Stimulated activated memory B cell treated with anti-CD40 and anti-IgM and Interleukin-4, amounts not matched to agents 10 μg/mL and 1 μg/mL and 100 μg/mL, for 72 hours (primary cell): ENCODE measurements at regions not wholly inside any gene's neighbourhood (a gene's known extent, or its start where the extent isn't known, plus 50 kb on each side); places are given as distances from the start of the nearest gene placed in this dataset.

ENCODE experiments used
- ATAC-seq: fragments of 150-1000 bp; cut with Tn5 transposase; 2 replicates; pipeline ENCODE4 v1.10.0; 2021
- H3K27ac Mint-ChIP-seq: one replicate; pipeline ENCODE4 v1.8.0; 2022; ENCODE audit warnings: mild to moderate bottlenecking, mixed read lengths
- H3K27me3 Mint-ChIP-seq: one replicate; pipeline ENCODE4 v1.8.0; 2022; ENCODE audit warnings: mixed read lengths
- H3K36me3 Mint-ChIP-seq: one replicate; pipeline ENCODE4 v1.8.0; 2022; ENCODE audit warnings: mixed read lengths
- H3K4me1 Mint-ChIP-seq: one replicate; pipeline ENCODE4 v1.8.0; 2022; ENCODE audit warnings: mixed read lengths
- H3K4me3 Mint-ChIP-seq: one replicate; pipeline ENCODE4 v1.8.0; 2022; ENCODE audit warnings: mild to moderate bottlenecking, moderate library complexity, mixed read lengths
- H3K9me3 Mint-ChIP-seq: one replicate; pipeline ENCODE4 v1.8.0; 2022; ENCODE audit warnings: mixed read lengths

GRCh38 chr1:38712046-38712445 lies 147.5 kb downstream of the RRAGC start:
- Mint-ChIP-seq H3K27ac (no peak overlapping the region), H3K4me1 (no peaks in the 10 kb centered on the region)

GRCh38 chr1:38708701-38709258 lies 150.8 kb downstream of the RRAGC start:
- H3K27ac Mint-ChIP-seq, result no peak overlapping the region
- peaks cover 39% of the 10 kb centered on the region for H3K27me3 Mint-ChIP-seq
- peaks cover 19% of the 10 kb centered on the region for H3K9me3 Mint-ChIP-seq
- H3K4me3 Mint-ChIP-seq, result no peak overlapping the region
- no peaks in the 10 kb centered on the region for H3K4me1 Mint-ChIP-seq
- H3K36me3 Mint-ChIP-seq, result no peaks in the 10 kb centered on the region
- no peak for ATAC-seq

More at GRCh38 chr1:38712046-38712445, 147.5 kb downstream of the RRAGC start:
- Mint-ChIP-seq H3K36me3 (no peaks in the 10 kb centered on the region), H3K27me3 (peaks cover 10% of the 10 kb centered on the region), H3K4me3 (no peak overlapping the region), H3K9me3 (no peaks in the 10 kb centered on the region)
- ATAC-seq, result no peak

DNA sequence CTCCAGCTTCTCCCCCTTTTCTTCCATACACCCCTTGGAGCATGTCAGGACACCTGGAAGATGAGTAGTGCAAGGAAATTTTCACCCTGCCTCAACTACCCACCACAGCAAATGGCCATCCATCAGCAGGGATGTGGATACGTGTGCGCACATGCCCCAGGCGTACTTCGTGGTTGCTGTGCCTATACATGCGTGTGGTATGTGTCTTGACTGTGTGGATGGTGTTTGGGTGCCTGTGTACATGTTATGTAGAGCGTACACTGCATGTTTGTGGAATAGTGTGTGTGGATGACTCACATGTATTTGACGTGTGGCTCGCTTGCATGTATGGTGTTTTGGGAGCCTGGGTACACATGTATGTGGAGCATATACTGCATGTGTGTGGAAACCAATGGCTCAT lies 158.5 kb downstream of the RRAGC start:
- Mint-ChIP-seq H3K4me3 (no peak overlapping the region), H3K36me3 (no peaks in the 10 kb centered on the region), H3K27ac (no peak overlapping the region), H3K9me3 (peaks cover 21% of the 10 kb centered on the region), H3K4me1 (no peaks in the 10 kb centered on the region), H3K27me3 (peaks cover 66% of the 10 kb centered on the region)
- no peak for ATAC-seq

GRCh38 chr1:38700077-38700470 lies 159.5 kb downstream of the RRAGC start:
- no peak for ATAC-seq
- H3K27me3 Mint-ChIP-seq, result peaks cover 56% of the 10 kb centered on the region

GRCh38 chr1:38699330-38700076 lies 160.1 kb downstream of the RRAGC start:
- Mint-ChIP-seq H3K4me1 (no peaks in the 10 kb centered on the region), H3K36me3 (no peaks in the 10 kb centered on the region), H3K9me3 (peaks cover 15% of the 10 kb centered on the region), H3K27ac (no peak overlapping the region), H3K27me3 (peaks cover 50% of the 10 kb centered on the region), H3K4me3 (no peak overlapping the region)
- no peak for ATAC-seq

More at GRCh38 chr1:38700077-38700470, 159.5 kb downstream of the RRAGC start:
- no peaks in the 10 kb centered on the region for H3K4me1 Mint-ChIP-seq
- H3K27ac Mint-ChIP-seq, result no peak overlapping the region
- H3K4me3 Mint-ChIP-seq, result no peak overlapping the region
- peaks cover 15% of the 10 kb centered on the region for H3K9me3 Mint-ChIP-seq
- no peaks in the 10 kb centered on the region for H3K36me3 Mint-ChIP-seq

- ATAC-seq, result no peak
- no peak overlapping the region for H3K27ac Mint-ChIP-seq
- H3K4me3 Mint-ChIP-seq, result no peak overlapping the region
- H3K36me3 Mint-ChIP-seq, result no peaks in the 10 kb centered on the region
- H3K9me3 Mint-ChIP-seq, result peaks cover 10% of the 10 kb centered on the region
- H3K27me3 Mint-ChIP-seq, result peaks cover 29% of the 10 kb centered on the region
- no peaks in the 10 kb centered on the region for H3K4me1 Mint-ChIP-seq
Observed at GRCh38 chr1:38697387-38697786, 162.2 kb downstream of the RRAGC start.

DNA sequence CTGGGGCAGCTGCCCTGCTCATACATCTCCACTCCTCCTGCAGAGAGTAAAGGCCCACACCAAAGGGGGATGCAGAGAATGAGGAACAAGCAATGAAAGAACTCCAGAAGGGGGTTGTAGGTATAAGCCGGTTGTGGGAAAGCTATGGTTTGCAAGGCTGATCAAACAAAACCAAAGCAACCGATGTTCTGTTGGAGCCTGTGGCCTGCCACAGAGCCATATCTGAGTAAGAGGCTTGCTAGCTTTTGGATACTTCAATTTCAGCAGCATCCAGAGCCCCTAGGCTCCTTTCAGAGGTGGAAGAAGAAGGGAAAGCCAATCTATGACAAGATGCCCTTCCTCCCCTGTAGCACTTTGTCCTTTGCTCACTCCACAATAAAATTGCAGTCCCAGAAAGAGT lies 163.2 kb downstream of the RRAGC start:
- Mint-ChIP-seq H3K4me1 (no peaks in the 10 kb centered on the region), H3K36me3 (no peaks in the 10 kb centered on the region), H3K4me3 (no peak overlapping the region), H3K9me3 (peaks cover 12% of the 10 kb centered on the region), H3K27me3 (peaks cover 19% of the 10 kb centered on the region), H3K27ac (no peak overlapping the region)
- ATAC-seq, result no peak

DNA sequence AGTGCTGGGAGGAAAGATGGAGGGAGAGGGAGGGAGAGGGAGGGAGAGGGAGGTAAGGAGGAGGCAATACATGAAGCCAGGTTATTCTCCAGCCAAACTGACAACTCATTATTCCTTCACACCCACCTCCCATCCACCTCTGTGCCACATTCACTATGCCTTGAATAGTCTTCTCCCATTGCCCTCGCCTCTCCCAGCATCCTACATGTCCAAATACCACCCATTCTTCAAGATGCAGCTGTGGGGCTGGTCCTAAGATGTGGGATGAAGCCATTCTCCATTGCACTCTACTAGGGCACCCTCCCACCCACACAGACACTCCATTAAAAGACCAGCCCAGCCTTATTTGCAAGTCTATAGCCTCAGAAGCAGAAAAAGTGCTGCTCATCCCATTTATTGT lies 165.8 kb downstream of the RRAGC start:
- no peak for ATAC-seq

GRCh38 chr1:38693031-38693430 lies 166.5 kb downstream of the RRAGC start:
- Mint-ChIP-seq H3K36me3 (no peaks in the 10 kb centered on the region), H3K9me3 (peaks cover 5% of the 10 kb centered on the region), H3K27me3 (peaks cover 7% of the 10 kb centered on the region), H3K4me1 (no peaks in the 10 kb centered on the region), H3K4me3 (no peak overlapping the region), H3K27ac (no peak overlapping the region)
- ATAC-seq, result no peak

More for the DNA sequence above, 165.8 kb downstream of the RRAGC start:
- no peak overlapping the region for H3K27ac Mint-ChIP-seq
- H3K36me3 Mint-ChIP-seq, result no peaks in the 10 kb centered on the region
- no peaks in the 10 kb centered on the region for H3K4me1 Mint-ChIP-seq
- H3K4me3 Mint-ChIP-seq, result no peak overlapping the region
- H3K27me3 Mint-ChIP-seq, result no peaks in the 10 kb centered on the region
- peaks cover 8% of the 10 kb centered on the region for H3K9me3 Mint-ChIP-seq

DNA sequence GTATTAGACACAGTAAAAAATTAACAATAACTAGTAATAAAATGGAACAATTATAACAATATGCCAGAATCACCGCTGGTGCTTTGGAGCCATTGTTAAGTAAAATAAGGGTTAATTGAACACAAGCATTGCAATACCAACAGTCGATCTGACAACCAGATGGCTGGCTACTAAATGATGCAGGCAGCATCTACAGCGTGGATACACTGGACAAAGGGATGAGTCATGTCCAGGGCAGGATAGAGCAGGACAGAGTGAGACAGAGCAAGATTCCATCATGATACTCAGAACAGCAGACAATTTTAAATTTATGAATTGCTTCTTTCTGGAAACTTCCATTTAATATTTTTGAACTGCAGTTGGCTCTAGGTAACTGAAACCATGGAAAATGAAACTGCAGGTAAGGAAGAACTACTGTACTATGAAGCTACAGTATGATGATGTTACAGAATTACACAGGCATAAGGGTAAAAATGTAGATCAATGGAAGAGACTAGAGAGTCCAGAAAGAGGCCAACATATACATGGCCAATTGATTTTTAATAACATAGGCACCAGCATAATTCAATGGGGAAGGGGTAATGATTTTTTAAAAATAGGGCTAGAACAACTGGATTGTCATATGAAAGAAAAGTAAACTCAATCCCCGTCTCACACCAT lies 168.7 kb downstream of the RRAGC start:
- peaks cover 5% of the 10 kb centered on the region for H3K9me3 Mint-ChIP-seq
- H3K4me1 Mint-ChIP-seq, result no peaks in the 10 kb centered on the region
- H3K27me3 Mint-ChIP-seq, result peaks cover 28% of the 10 kb centered on the region
- no peak for ATAC-seq
- H3K4me3 Mint-ChIP-seq, result no peak overlapping the region
- no peak overlapping the region for H3K27ac Mint-ChIP-seq
- H3K36me3 Mint-ChIP-seq, result no peaks in the 10 kb centered on the region

- H3K27ac Mint-ChIP-seq, result no peak overlapping the region
Observed at GRCh38 chr1:38686927-38687255, 172.7 kb downstream of the RRAGC start.

DNA sequence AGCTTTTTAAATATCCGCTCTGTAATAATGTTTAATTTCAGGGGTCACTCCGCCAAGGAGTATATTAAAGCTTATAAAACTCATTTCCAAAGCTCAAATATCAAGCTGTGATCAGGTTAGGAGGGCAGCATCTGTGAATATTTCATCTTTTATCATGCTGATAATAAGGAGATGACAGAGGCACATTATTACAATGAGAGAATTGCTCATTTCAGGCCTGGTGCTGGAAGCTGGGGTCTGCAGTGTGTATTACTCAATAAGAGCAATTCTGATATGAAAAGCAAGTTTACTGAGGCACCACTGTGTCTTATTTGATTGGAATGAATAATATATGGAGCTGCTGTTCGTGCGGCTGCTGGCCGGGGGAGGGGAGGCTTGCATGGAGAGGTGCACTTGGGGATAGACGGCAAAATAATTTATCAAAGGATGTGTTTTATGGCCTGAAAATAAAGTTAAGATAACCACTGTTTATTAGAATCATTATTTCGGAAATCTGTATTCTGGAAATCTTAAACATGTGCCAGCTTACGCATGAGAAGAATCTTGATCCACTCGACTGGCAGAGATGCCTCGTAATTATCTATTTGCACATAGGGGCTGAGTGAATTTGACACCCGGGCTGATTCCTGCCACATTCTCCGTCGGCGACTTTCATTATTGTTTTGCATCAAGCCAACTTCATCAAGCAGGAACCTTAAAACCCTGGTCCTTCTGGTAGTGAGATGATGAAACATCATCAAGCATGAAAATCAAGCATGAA lies 173.2 kb downstream of the RRAGC start:
- Mint-ChIP-seq H3K36me3 (no peaks in the 10 kb centered on the region), H3K4me3 (no peak overlapping the region), H3K4me1 (no peaks in the 10 kb centered on the region), H3K27ac (no peak overlapping the region), H3K9me3 (no peaks in the 10 kb centered on the region), H3K27me3 (peaks cover 37% of the 10 kb centered on the region)
- no peak for ATAC-seq

More at GRCh38 chr1:38686927-38687255, 172.7 kb downstream of the RRAGC start:
- Mint-ChIP-seq H3K4me3 (no peak overlapping the region), H3K9me3 (no peaks in the 10 kb centered on the region), H3K36me3 (no peaks in the 10 kb centered on the region), H3K4me1 (no peaks in the 10 kb centered on the region), H3K27me3 (peaks cover 37% of the 10 kb centered on the region)
- no peak for ATAC-seq

DNA sequence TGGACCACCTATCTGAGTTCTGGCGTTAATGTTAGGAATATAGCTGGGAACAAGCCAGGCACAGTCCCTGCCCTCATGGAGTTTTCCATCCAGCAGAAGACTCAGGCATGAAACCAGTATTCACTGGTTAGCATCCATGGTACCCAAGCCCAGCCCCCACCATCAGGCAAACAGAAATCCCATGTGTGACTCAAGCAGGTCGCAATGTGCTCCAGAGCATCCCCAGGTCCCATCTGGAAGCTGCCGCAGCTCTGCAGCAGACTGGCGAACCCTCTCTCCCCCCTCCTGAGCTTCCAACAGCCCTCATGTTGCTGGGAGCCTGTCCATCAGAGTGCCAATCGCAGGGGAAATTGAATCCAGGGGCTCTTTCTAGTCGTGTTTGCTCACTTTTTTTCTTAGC lies 174.2 kb downstream of the RRAGC start:
- no peaks in the 10 kb centered on the region for H3K4me1 Mint-ChIP-seq
- no peak overlapping the region for H3K4me3 Mint-ChIP-seq
- no peaks in the 10 kb centered on the region for H3K36me3 Mint-ChIP-seq
- ATAC-seq, result no peak
- H3K27ac Mint-ChIP-seq, result no peak overlapping the region
- H3K27me3 Mint-ChIP-seq, result peaks cover 37% of the 10 kb centered on the region
- H3K9me3 Mint-ChIP-seq, result no peaks in the 10 kb centered on the region

DNA sequence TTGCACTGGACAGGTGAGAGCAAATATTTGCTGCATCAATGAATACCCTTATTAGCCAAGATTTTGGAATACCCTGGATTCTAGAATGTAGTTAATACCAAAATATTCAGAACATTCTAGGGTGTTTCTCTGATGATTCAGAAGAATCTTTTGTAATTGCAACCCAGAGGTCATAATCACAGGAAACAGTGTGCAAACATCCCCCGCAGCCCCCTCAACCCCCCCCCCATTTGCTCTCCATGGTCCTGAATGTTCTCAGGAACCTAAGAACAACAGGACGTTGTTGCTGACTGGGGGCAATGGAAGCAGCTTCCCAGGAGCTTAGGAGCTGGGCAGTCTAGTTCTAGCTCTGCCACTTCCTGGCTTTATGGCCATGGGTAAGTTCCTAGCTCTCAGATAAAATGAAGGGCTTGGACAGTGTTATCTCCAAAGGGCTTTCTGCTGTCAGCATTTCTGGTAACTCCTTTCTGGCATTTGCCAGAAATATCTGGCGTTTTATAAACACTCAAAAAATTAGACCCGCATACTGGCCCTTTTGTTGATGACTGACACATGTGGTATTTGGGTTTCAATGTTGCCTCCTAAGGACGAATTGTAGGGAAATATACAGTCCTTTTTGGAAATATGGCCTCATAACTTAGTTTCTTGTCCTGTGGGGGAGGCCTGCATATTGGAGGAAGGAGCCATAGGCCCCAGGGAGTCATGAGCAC lies 178.6 kb downstream of the RRAGC start:
- Mint-ChIP-seq H3K4me3 (no peak overlapping the region), H3K9me3 (no peaks in the 10 kb centered on the region), H3K27ac (no peak overlapping the region), H3K36me3 (no peaks in the 10 kb centered on the region), H3K27me3 (peaks cover 9% of the 10 kb centered on the region), H3K4me1 (no peaks in the 10 kb centered on the region)
- ATAC-seq, result no peak

DNA sequence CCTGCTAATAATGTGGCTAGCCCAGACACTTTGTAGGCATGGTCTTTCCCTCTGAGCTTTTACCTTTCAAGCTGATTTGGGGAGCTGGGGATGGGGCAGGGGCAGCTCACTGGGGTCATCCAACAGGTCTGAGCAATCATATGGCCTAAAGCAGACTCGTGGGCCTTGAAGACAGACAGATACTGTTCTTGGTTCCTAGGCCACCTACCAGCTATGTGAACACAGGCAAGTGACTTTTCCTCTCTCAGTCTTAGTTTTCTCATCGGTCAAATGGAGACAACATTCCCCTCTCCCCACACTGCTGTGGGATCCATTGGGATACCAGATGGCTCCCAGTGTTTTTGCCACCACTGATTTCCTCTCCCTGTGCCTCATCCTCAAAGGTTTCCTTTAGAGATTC lies 181.8 kb downstream of the RRAGC start:
- H3K36me3 Mint-ChIP-seq, result no peaks in the 10 kb centered on the region
- H3K4me1 Mint-ChIP-seq, result no peaks in the 10 kb centered on the region
- no peak for ATAC-seq
- H3K27me3 Mint-ChIP-seq, result no peaks in the 10 kb centered on the region
- no peak overlapping the region for H3K27ac Mint-ChIP-seq
- no peaks in the 10 kb centered on the region for H3K9me3 Mint-ChIP-seq
- no peak overlapping the region for H3K4me3 Mint-ChIP-seq
